A549 (cell line): ENCODE measurements at regions not wholly inside any gene's neighbourhood (a gene's known extent, or its start where the extent isn't known, plus 50 kb on each side); places are given as distances from the start of the nearest gene placed in this dataset.

Experiments used
- BHLHE40 ChIP-seq: IDR thresholded peaks from 2 replicates; pipeline ENCODE4 v1.6.1; 2012; ENCODE audit warnings: low read depth, low read length, inconsistent platforms
- CTCF ChIP-seq: fragments of >200 bp; sonication (Bioruptor Twin); formaldehyde crosslinking; IDR thresholded peaks from 3 replicates; pipeline ENCODE4 v1.5.1; 2016
- POLR2A ChIP-seq: IDR thresholded peaks from 2 replicates; pipeline ENCODE4 v1.6.1; 2012; ENCODE audit warnings: mild to moderate bottlenecking, low read length
- RAD21 ChIP-seq, 2 experiments: fragments of >200 bp in 1 of 2; sonication (Bioruptor Twin) in 1 of 2; formaldehyde crosslinking in 1 of 2; IDR thresholded peaks in 1 of 2; conservative IDR thresholded peaks in 1 of 2; 2 replicates in 1 of 2; 3 replicates in 1 of 2; pipeline ENCODE4 v1.6.1; 2012 to 2018; ENCODE audit warnings: inconsistent platforms in 1 of 2
- RCOR1 ChIP-seq: fragments of 150-350 bp; IDR thresholded peaks from 2 replicates; pipeline ENCODE4 v1.6.1; 2014; ENCODE audit warnings: antibody characterized with exemption, low read length, low read depth
- REST ChIP-seq: fragments of 200-600 bp; sonication (generic); IDR thresholded peaks from 2 replicates; pipeline ENCODE4 v1.6.1; 2016; ENCODE audit warnings: antibody characterized with exemption, mild to moderate bottlenecking, moderate library complexity

GRCh38 chr13:111429064-111429558 is 108.7 kb downstream of the TEX29 start:
- TF ChIP-seq CTCF (peak; percentile 27; the same call in 2 of the 3 replicates), RAD21 (conservative IDR thresholded peaks at IDR 0.05 in 1 of 2, IDR thresholded peaks at IDR 0.05 in 1 of 2) (no peak; a peak in 1 of 5 replicates), REST (no peak), BHLHE40 (no peak), POLR2A (no peak), RCOR1 (no peak)
